ENCODE measurements at regions not wholly inside any gene's neighbourhood (a gene's known extent, or its start where the extent isn't known, plus 50 kb on each side); places are given as distances from the start of the nearest gene placed in this dataset.

DNA sequence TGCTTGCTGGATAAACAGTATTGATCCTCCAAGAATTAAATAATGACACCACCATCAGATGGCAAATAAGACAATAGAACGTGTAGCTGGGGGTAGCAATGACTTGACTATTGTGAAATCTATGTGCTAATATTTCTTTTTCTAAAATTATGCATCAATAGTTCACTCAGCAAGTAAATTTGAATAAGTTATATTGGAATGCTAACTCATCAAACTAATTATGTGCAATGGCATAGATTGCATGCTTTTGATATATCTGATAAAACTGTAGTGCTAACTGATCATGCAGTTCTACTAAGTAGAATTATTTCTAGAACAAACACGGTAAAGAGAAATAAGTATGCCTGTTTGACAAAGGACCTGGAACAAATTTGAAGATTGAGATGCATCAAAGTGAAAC lies 474.4 kb downstream of the NOVA1 start:
- DNase-seq, result no peak

DNA sequence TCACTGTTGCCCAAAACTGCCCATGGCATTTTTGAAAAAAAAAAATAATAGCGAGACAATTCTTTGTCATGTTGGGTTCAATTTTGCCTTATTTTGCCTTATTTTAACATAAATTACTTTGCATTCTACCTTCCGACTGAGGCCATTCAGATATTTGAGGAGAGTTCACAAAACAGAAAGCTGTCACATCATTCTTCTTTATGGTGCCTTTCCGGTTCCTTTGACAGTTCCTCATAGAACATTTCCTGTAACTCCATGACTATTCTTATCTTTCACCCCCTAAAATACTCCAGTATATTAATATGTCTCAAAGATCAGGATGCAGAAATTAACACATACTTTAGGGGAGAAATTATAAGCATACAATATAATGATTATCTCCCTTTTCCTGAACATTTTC lies 476.7 kb downstream of the NOVA1 start:
- no peak for DNase-seq

DNA sequence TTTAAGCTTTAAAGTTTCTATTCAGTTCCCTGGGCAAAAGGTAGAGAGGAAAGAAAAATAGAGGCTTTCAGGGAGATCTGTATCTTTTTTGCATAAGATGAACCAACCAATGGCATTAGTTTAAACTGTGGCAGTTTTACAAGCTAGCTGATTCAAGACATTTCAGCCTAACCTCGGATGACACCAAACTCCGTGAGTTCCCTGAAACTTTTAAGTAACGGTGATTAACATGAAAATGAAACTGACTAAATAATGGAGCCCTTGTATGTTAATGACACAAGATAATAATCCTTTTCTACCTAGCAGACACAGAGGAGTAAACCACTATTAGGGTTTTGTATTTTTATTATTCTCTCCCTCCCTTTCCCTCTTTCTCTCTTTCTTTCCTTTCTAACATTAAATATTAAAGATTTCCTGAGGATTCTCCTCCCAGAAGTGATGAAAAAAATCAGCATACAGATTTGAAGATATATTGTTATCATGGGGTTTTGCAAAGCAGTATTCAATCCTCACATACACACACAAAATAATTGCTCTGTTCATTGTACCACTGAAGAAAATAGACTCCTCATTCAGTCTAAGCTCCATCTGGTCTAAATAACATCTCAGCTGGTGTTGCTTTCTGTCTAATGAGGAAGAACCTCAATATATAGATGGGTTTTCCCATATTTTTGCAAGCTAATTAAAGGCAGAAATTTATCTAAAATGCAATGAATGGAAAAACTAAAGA lies 483.8 kb downstream of the NOVA1 start:
- DNase-seq, result no peak

DNA sequence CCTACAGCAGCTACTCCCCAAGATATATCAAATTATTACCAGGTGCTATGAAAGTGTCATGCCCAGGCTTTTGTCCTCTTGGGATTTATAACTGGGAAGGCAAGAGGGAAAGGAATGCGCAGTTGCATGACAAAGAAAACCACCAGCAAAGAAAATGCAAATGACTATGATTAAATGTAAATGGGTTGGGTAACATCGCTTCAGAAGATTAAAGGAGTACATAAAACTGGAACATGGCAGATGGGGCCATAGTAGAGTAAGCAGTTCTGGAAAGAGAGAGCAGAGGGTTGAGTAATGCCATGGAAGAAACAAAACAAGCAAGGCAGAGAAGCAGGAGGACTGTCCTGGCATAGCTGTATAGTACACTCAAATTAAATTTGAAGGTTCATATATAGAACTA lies 493.1 kb downstream of the NOVA1 start:
- no peak for DNase-seq

DNA sequence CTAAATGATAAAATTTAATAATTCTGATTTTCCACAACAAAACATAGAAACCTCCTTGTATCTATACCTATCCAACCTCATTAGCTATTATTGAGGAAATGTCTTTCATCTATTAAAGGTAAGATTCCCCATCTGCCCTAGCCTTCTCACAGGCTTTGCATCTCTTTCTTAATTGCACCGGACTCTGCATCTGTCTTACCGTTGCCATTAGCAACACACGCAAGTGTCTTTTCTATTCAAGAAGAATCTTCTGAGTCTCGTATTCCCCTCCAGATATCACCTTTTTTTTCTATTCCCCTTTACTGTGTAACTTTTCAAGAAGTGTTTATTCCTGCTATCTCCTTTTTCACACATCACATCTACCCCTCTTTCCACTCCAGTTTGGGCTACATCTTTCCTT lies 500.0 kb downstream of the NOVA1 start:
- no peak for DNase-seq

DNA sequence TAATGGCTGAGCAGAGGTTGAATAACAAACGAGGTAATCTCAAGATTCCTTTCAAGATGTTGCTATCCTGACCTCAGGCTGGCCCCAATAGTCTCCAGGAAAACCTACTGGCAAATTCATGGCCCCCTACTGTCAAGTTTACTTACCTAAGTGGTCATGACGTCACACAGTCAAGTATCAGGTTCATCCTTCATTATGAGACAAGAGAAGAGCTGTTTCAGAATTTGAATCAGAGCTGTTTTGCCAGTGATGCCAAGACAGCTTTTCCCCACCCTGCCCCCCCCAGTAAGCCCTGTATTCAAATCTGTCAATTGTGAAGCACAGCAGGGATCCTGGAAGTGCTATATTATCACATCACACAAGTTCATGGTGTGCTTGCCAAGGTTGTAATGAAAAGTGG lies 509.6 kb downstream of the NOVA1 start:
- no peak for DNase-seq

DNA sequence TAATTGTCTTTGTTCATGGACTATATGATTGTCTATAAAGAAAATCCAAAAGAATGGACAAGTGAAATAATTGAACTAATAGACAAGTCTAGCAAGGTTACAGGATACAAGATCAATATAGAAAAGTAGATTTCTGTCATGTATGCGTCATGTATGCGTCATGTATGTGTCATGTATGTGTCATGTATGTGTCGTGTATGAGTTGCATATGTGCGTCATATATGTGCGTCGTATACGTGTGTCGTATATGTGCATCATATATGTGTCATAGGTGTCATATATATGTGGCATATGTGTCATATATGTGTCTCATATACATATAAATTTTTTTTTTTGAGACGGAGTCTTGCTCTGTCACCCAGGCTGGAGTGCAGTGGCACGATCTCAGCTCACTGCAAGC lies 516.8 kb downstream of the NOVA1 start:
- no peak for DNase-seq

DNA sequence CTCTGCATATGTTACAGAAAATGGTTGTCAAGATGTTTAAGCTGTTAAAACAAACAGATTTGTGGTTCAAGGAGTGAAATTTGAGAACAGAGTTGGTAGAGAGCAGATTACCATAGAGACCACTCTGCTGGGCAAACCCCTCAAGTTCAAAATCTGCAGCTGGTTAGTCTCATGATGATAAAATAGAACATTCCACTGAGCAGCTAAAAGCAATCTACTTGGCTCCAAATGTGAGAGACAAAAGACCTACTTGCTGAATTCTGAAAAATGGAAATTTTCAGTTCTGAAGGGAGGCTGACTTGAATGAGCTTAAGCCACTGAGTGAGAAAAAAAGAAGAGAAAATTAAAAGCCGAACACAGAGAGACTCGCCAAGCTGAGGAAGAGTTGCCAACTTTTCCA lies 519.3 kb downstream of the NOVA1 start:
- DNase-seq, result peak; percentile 87

DNA sequence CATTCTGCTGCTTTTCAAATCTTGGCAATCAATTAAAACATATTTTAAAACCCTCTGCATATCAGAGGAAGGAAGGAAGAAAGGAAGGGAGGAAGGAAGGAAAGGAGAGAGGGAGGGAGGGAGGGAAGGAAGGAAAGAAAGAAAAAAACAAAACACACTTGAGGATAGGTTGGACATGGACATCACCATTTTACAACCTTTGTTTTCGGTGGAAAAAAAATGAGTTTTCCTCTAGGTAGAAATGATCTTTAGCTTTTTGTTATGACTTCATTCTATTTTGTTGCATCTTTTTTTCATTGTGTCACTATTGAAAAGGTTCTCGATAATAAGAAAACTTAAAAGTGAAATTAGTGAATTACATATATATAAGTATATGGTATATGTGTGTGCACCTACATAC lies 522.9 kb downstream of the NOVA1 start:
- no peak for DNase-seq

DNA sequence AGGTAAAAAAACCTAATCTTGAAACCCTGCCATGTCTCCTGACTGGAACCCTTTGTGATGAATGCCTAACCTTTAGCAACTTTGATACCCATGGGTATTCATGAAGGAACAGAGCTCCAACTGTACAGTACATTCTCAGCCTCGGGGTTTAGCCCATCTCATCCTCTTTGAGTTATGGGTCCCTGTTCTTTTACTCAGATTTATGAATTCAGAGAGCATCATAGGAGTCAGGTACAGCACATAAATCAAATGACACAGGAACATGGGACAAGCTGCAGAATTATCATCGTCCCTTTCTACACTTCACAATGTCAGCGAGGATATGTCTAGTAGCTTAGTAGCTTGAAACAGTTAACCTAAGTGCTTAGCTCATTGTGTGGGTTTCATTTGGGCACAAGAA lies 527.4 kb downstream of the NOVA1 start:
- DNase-seq, result no peak

DNA sequence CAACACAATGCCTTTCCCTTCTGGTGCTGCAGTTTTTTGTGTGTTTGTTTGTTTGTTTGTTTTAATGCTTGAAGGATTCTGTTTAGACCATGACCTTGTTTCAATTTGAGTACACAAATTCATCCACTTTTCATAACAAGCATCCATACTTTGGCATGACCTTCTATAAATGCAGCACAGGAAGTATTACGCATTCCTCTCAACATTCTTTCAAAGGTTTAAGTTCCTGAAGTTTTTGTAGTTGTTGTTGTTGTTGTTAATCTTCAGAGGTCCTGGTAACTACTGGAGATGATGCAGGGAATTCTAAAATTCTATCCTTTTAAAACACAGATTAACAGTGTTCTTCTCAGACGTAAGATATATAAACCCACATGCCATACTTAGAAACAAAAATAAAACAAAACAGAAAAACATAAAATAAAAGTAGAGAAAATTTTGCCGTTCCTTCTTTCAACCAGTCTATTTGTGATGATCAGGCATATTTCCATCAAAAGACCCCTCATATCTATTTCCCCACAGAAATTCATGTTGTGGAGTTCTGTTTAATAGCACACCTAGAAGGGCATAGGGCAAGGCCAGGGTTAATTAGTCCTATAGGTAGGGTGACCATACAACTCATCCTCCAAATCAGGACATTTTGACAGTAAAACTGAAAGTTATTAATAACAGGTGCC lies 529.9 kb downstream of the NOVA1 start:
- DNase-seq, result no peak

DNA sequence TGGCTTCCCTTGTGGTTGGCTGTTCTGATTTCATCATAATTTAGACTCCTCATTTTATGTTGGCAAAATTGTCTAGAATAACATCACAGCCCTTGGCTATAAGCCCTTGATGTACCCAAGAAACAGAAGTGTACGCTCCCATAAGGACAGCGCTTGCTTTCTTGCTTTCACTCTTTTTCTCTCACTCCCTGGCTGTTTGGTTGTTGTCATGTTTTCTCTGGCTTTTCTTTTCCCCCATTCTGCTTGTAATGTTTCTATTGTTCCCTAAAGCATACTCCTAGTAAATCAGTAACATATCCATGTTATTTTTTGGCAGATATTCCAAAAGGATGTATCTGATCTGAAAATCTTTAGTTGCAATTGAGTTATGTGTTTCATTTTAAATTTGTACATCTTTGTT lies 530.5 kb downstream of the NOVA1 start:
- DNase-seq, result no peak

DNA sequence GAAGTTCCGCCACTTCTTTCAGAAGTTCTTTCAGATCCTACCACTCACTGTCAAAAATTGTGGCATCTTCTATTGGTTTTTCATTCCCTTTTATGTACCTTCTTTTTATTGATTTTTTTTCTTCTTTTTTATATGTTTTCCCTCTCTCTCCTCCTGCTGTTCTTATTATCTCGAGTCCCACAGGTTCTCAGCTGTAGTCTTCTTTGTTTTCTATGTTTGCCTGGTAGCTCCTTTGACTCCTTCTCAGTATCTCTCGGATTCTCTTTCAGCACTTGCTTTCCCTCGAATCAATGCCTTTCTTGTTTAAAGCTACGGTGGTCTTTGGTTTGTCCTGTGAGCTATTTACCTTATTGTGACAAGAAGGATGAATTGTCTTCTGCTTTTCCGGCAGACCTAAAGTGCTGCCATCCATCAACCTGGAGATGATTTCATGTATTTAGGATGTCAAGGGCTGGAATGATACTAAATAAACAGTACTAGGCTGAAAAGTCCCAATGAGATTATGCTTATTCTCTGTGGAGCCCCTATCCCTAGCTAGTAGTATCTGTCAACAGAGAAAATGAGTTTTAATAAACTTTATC lies 541.7 kb downstream of the NOVA1 start:
- no peak for DNase-seq

DNA sequence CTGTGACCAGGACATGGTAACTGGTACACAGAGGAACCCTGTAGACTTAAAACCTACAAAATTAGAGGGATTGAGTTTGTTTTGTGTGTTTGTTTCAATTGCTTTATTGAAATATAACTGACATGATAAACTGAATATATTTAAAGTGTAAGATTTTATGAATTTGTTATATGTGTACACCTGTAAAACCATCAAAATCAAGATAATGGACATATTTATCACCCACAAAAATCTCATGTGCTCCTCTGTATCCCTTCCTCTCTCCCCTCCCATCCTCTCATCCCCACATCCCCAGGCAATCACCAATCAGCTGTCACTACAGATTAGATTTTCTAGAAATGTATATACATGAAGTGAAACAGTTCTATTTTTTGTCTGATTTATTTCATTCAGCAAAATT lies 565.5 kb downstream of the NOVA1 start:
- no peak for DNase-seq

DNA sequence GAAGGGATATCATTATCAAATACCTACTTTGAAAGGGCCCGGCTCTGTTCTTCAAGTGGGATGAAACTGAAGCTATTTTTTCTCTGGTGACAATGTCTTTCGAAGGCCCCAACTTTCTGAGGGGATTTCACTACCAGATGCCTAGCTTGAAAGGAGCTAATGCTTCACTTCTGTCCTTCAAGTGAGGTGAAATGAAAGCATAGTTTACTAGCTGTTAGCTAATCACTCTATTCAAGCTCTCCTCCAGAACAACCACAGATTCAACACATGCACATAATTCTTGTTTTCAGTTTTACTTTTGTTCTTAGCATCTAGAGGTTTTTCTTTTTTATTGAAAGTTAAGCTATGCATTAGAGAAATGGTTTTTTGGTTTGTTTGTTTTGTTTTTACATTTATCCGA lies 571.4 kb downstream of the NOVA1 start:
- DNase-seq, result no peak

DNA sequence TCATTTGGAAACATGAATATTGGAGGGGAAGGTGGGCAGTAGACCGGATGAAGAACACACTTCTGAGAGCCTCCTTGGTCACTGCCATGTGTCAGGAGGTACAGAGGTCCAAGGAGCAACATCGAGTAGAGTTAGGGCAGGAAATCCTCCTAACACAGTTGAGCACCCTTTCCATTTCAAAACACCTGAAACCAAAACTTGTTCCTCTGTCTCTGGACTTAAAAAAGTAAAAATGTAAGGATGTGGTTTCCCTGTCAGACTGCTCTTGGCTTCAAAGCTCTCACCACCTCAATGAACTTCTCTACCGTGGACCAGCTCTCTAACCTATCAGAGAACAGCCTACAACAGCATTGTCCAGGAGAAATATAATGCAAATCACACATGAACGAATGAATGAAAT lies 573.9 kb downstream of the NOVA1 start:
- DNase-seq, result no peak

DNA sequence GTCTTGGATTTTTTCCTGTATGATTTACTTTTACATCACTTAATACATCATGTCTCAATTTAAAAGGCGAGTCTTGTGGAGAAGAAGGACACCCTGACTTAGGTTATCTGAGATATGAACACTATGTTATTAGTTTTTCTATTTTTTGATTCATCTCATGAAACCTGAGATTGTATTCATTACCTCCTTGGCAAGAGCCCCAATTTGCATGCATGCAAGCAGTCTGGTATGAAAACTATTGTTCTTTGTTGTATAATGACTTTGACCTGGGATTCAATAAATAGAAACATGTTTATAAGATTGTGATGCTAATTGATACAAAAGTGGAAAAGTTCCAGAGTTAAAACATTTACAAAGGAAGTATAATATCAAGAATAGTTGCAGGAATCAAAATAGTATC lies 576.1 kb downstream of the NOVA1 start:
- no peak for DNase-seq

DNA sequence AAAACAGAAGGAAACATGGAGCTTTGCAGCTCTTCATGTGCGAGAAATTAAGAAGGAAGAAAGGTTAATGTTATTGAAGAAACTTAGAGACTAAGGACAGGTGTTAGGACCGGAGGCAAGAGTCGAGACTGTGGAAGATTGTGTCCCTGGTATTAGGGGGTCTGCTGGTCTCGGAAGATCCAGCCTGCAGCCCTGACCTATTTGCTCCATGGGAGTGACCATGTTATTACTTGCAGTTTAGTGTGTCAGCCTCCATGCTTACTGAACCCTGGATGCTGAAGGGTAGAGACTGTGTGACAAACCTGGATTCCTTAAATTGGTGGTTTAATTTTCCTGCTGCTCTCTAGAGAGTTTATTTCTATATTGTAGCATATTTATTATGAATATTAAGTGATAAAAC lies 580.6 kb downstream of the NOVA1 start:
- no peak for DNase-seq

DNA sequence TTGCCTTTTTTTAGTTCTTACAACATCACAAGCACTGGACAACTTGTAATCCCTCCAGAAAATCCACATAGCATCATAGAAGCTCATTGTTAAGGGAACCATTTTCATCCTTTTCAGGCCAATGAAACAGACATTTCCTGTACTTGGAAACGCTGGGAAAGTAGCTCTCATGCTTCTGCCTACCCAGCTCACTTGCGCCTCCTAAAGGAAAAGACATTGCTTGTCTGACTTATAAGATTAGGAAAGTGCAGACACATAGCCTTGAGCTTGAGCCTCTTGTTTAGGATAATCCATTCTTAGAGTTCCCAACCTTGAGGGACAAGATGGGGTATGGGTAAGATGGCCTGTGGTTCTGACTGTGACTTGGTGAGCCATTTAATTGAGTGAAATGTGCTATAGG lies 589.5 kb downstream of the NOVA1 start:
- DNase-seq, result no peak

DNA sequence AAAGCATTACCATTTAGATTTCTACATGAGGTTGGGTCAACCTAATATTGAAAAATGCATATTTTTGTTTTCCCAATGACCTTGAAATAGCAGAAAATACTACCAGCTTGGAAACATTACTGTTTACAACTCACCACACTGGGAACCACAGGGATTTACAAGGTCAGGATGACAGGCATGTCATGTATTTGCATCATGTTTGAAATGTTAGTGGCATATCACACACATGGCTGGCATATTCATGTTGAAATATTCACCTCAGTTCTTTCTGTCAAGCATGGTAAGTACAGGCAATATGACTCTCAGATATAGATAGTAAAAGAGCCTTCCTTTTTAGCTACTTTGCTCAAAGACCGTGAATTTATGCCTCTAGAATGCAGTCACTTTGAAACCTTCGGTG lies 593.5 kb downstream of the NOVA1 start:
- DNase-seq, result no peak

DNA sequence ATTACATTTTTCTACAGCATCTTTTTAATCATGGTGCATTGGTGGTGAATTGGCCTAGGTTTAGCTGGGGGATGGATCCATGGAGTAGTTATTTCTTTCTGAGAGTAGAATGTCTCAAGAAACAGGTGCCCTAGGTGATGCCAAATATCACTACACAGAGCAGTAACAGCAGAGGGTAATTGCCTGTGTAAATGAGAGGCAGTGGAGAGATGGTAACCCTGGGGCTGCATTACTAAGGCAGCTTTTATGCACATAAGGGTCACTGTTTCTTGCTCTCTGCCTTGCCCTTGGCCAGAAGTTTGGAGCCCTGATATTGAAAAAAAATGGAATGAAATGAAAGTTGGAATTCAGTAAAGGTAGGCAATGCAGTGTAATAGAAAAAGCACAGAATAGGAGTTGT lies 604.0 kb downstream of the NOVA1 start:
- no peak for DNase-seq

DNA sequence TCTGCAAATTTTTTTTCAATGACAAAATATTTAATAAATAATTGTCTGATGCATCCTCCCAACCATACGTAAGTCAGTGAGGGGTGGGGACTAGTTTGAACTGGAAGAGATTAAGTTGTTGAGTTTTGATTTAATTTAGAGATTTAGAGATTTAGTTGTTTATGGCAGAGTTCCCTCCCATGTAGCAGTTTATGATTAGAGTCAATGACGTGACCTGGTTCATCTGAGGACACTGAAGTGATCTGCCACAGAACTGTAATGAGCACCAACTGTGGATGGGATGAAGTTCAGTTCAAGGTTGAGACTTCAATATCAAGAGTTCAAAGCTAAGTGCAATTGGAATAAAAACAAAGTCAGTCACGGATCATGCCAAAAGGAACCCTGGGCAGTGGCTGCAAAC lies 609.3 kb downstream of the NOVA1 start:
- no peak for DNase-seq

DNA sequence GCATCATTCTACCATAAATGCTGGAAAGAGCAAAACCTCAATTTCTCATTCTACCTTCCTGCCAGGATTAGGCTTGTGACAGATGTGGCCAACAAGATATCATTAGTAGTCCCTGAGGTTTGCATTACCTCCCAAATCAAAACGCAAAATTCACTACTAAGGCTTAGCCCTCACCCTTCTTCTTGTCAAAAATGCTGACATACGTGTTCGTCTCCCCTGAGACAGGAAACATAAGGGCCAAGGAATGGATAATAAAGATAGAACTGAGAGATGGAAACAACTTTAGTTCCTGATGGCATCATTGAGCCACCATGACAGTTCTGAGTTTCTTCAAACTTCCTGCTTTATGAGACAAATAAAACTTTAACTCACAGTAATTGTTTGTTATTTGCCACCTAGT lies 642.1 kb downstream of the NOVA1 start:
- DNase-seq, result no peak

DNA sequence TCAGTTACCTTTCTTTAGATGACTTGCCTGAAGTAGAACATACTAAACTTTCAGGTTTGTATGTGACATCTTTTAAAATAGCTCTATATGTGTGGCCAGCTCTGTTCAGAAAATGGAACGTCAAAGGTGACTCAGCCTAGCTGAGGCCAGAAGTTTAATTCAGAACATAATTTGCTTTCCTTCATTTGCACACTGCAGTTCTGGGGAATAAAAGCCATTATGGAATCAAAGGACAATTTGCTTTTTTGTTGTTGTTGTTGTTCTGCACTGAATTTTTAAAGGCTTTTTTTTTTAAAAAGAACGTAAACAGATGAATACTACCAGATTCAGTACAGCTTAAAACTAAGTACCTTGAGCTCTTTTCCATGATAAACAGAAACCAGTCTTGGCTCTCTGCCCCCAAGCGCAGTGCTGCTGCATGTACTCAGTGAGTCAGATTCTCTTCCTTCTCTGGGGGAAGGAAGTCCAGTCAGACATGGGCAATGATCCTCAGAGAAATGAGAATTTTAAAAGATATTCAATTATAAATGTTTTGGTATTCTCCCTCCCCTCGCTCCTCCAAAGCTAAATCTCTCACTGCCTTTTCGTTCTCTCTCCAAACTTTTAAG lies 644.2 kb downstream of the NOVA1 start:
- DNase-seq, result no peak
